Osteocyte (in vitro differentiated cells): ENCODE measurements at regions not wholly inside any gene's neighbourhood (a gene's known extent, or its start where the extent isn't known, plus 50 kb on each side); places are given as distances from the start of the nearest gene placed in this dataset.

Experiments
- DNase-seq: peaks from one replicate; pipeline ENCODE4 v3.0.0; 2021; ENCODE audit warnings: mixed read lengths; ENCODE audit not compliant: unreplicated experiment; ENCODE audit errors: extremely low spot score
- H3K27ac Mint-ChIP-seq: one replicate; pipeline ENCODE4 v1.8.0; 2021; ENCODE audit warnings: mild to moderate bottlenecking, mixed read lengths; ENCODE audit not compliant: unreplicated experiment
- H3K27me3 Mint-ChIP-seq: one replicate; pipeline ENCODE4 v1.8.0; 2021; ENCODE audit warnings: mixed read lengths; ENCODE audit not compliant: unreplicated experiment
- H3K36me3 Mint-ChIP-seq: one replicate; pipeline ENCODE4 v1.8.0; 2021; ENCODE audit warnings: mixed read lengths; ENCODE audit not compliant: unreplicated experiment
- H3K4me1 Mint-ChIP-seq: one replicate; pipeline ENCODE4 v1.8.0; 2021; ENCODE audit warnings: mixed read lengths; ENCODE audit not compliant: unreplicated experiment
- H3K4me3 Mint-ChIP-seq: one replicate; pipeline ENCODE4 v1.8.0; 2021; ENCODE audit warnings: mild to moderate bottlenecking, moderate library complexity, mixed read lengths; ENCODE audit not compliant: unreplicated experiment
- H3K9me3 Mint-ChIP-seq: one replicate; pipeline ENCODE4 v1.8.0; 2021; ENCODE audit warnings: mixed read lengths; ENCODE audit not compliant: unreplicated experiment
- CTCF ChIP-seq: fragments of 200-600 bp; sonication (generic); IDR thresholded peaks from 2 replicates; pipeline ENCODE4 v1.5.0; 2021; ENCODE audit warnings: antibody characterized with exemption, mild to moderate bottlenecking, moderate library complexity

- H3K27me3 Mint-ChIP-seq: peaks cover 2% of the 10 kb centered on the region
- peaks cover 8% of the 10 kb centered on the region for H3K9me3 Mint-ChIP-seq
- no peak overlapping the region for H3K27ac Mint-ChIP-seq
- H3K4me3 Mint-ChIP-seq: no peak overlapping the region
- no peak for TF ChIP-seq CTCF
- DNase-seq: no peak
- no peaks in the 10 kb centered on the region for H3K4me1 Mint-ChIP-seq
- H3K36me3 Mint-ChIP-seq: no peaks in the 10 kb centered on the region
Observed at GRCh38 chr5:82728926-82729702, 348.1 kb downstream of the TMEM167A start.

GRCh38 chr5:82723168-82723567 is 354.0 kb downstream of the TMEM167A start:
- no peaks in the 10 kb centered on the region for H3K36me3 Mint-ChIP-seq
- H3K27ac Mint-ChIP-seq: no peak overlapping the region
- no peak for DNase-seq
- H3K4me1 Mint-ChIP-seq: no peaks in the 10 kb centered on the region
- TF ChIP-seq CTCF: no peak
- H3K4me3 Mint-ChIP-seq: no peak overlapping the region
- peaks cover 2% of the 10 kb centered on the region for H3K27me3 Mint-ChIP-seq
- H3K9me3 Mint-ChIP-seq: peaks cover 4% of the 10 kb centered on the region

GRCh38 chr5:82721087-82721410 is 356.1 kb downstream of the TMEM167A start:
- peaks cover 2% of the 10 kb centered on the region for H3K27me3 Mint-ChIP-seq
- DNase-seq: no peak
- no peak overlapping the region for H3K4me3 Mint-ChIP-seq
- no peak overlapping the region for H3K27ac Mint-ChIP-seq
- H3K36me3 Mint-ChIP-seq: no peaks in the 10 kb centered on the region
- H3K9me3 Mint-ChIP-seq: no peaks in the 10 kb centered on the region
- H3K4me1 Mint-ChIP-seq: no peaks in the 10 kb centered on the region
- TF ChIP-seq CTCF: no peak

- no peak overlapping the region for H3K27ac Mint-ChIP-seq
- no peaks in the 10 kb centered on the region for H3K4me1 Mint-ChIP-seq
- H3K36me3 Mint-ChIP-seq: no peaks in the 10 kb centered on the region
- no peak for DNase-seq
- no peaks in the 10 kb centered on the region for H3K9me3 Mint-ChIP-seq
- H3K27me3 Mint-ChIP-seq: peaks cover 2% of the 10 kb centered on the region
- no peak for TF ChIP-seq CTCF
- H3K4me3 Mint-ChIP-seq: no peak overlapping the region
Observed at GRCh38 chr5:82720213-82721086, 356.7 kb downstream of the TMEM167A start.

GRCh38 chr5:82719368-82719767 is 357.8 kb downstream of the TMEM167A start:
- no peaks in the 10 kb centered on the region for H3K36me3 Mint-ChIP-seq
- no peak for TF ChIP-seq CTCF
- H3K4me1 Mint-ChIP-seq: no peaks in the 10 kb centered on the region
- H3K27me3 Mint-ChIP-seq: peaks cover 2% of the 10 kb centered on the region
- no peak for DNase-seq
- no peak overlapping the region for H3K27ac Mint-ChIP-seq
- H3K9me3 Mint-ChIP-seq: no peaks in the 10 kb centered on the region
- H3K4me3 Mint-ChIP-seq: no peak overlapping the region
